Right lobe of liver (tissue), 6 donors: ENCODE measurements at regions not wholly inside any gene's neighbourhood (a gene's known extent, or its start where the extent isn't known, plus 50 kb on each side); places are given as distances from the start of the nearest gene placed in this dataset.

Source experiments
- ATAC-seq, 4 donors: fragments of 200-7000 bp; cut with Tn5 transposase; one replicate each; pipeline ENCODE4 v1.9.1; 2020; ENCODE audit warnings: mild to moderate bottlenecking in 4 of 4, moderate library complexity in 4 of 4
- DNase-seq, 3 donors: peaks; one replicate each; pipeline ENCODE4 v3.0.0-alpha.2; 2020
- H3K27ac ChIP-seq, 3 donors: fragments of 200-600 bp; one replicate each; pipeline ENCODE4 v1.8.0; 2022
- H3K27me3 ChIP-seq, 2 donors: fragments of 200-600 bp; one replicate each; pipeline ENCODE4 v1.8.0; 2022
- H3K36me3 ChIP-seq, 4 donors: fragments of 200-600 bp; sonication (generic) in 1 of 4; one replicate each; pipeline versions ENCODE4 v1.5.1 to v1.8.0; 2017 to 2022; ENCODE audit warnings: control low read depth in 1 of 4
- H3K4me1 ChIP-seq, 4 donors: fragments of 200-600 bp; sonication (generic) in 1 of 4; one replicate each; pipeline versions ENCODE4 v1.5.1 to v1.8.0; 2017 to 2022; ENCODE audit warnings: control low read depth in 1 of 4
- H3K4me3 ChIP-seq, 3 donors: fragments of 200-600 bp; one replicate each; pipeline ENCODE4 v1.8.0; 2022
- H3K9me3 ChIP-seq, 4 donors: fragments of 200-600 bp; sonication (generic) in 1 of 4; one replicate each; pipeline versions ENCODE4 v1.5.1 to v1.8.0; 2017 to 2022; ENCODE audit warnings: control low read depth in 1 of 4
- POLR2A ChIP-seq: fragments of 450-650 bp; IDR thresholded peaks from one replicate; pipeline ENCODE4 v1.6.1; 2017; ENCODE audit warnings: antibody characterized with exemption, mild to moderate bottlenecking
- WGBS: methylation state at CpG from one replicate; pipeline ENCODE4 v1.1.6; 2018; ENCODE audit warnings: low coverage, low lambda C conversion rate; ENCODE audit not compliant: insufficient coverage; ENCODE audit errors: missing lambda C conversion rate; 5-methylcytosine and 5-hydroxymethylcytosine counted together
- intact Hi-C, 2 donors: fragments of 100-400 bp; cut with DNase I; formaldehyde crosslinking; loops; one replicate each; pipeline versions ENCODE4 v1.11.2 to v1.14.1; 2022
- TF ChIP-seq, protein P1 (sequence below), 4 donors: fragments of 200-600 bp in 3 of 4; fragments of 450-650 bp in 1 of 4; IDR thresholded peaks; one replicate each; pipeline versions ENCODE4 v1.5.1 to v1.8.0; 2016 to 2022; ENCODE audit warnings: antibody characterized with exemption in 4 of 4, mild to moderate bottlenecking in 2 of 4
- donor health status: DM: no; HTN: yes; CAD: no.
- donor health status: DM: no; HTN: no; CAD: no.
- donor health status: DM: no; HTN: no; CAD: no.
- donor health status: DM: no; HTN: yes; CAD: no.
- donor health status: DM: no; HTN: yes; CAD: no.

DNA sequence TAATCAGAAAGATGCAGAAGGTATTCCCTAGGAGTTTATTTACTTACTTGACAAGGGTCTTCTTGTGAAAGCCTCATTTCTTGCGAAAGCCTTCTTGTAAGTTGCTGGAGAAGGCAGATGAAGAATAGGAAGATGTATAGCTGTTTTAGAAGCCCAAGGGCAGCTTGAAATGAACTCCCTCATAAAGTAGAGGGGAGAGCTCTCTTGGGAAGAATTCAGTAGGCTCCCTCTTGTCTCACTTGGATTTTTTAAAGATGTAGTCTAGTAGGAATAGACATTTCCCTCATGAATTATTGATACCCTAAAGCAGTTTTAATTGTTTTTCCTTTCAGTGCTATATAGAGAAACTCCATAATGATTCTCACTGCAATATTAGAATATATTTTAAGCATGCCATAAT, 639.2 kb upstream of the CXADR start:
- H3K9me3 ChIP-seq, result no peaks in the 10 kb centered on the region
- no peak overlapping the region for H3K4me3 ChIP-seq
- no peak overlapping the region for H3K27ac ChIP-seq
- intact Hi-C loops, result no loop called here
- H3K4me1 ChIP-seq, result no peaks in the 10 kb centered on the region
- no CpG with 5 or more reads among the region's 1 CpG for WGBS
- no peak for ATAC-seq
- H3K36me3 ChIP-seq, result no peaks in the 10 kb centered on the region
- no peak for DNase-seq
- no peaks in the 10 kb centered on the region for H3K27me3 ChIP-seq
- TF ChIP-seq, protein P1, sequence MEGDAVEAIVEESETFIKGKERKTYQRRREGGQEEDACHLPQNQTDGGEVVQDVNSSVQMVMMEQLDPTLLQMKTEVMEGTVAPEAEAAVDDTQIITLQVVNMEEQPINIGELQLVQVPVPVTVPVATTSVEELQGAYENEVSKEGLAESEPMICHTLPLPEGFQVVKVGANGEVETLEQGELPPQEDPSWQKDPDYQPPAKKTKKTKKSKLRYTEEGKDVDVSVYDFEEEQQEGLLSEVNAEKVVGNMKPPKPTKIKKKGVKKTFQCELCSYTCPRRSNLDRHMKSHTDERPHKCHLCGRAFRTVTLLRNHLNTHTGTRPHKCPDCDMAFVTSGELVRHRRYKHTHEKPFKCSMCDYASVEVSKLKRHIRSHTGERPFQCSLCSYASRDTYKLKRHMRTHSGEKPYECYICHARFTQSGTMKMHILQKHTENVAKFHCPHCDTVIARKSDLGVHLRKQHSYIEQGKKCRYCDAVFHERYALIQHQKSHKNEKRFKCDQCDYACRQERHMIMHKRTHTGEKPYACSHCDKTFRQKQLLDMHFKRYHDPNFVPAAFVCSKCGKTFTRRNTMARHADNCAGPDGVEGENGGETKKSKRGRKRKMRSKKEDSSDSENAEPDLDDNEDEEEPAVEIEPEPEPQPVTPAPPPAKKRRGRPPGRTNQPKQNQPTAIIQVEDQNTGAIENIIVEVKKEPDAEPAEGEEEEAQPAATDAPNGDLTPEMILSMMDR (IDR thresholded peaks at IDR 0.05), result no peak
- no peak for TF ChIP-seq POLR2A

DNA sequence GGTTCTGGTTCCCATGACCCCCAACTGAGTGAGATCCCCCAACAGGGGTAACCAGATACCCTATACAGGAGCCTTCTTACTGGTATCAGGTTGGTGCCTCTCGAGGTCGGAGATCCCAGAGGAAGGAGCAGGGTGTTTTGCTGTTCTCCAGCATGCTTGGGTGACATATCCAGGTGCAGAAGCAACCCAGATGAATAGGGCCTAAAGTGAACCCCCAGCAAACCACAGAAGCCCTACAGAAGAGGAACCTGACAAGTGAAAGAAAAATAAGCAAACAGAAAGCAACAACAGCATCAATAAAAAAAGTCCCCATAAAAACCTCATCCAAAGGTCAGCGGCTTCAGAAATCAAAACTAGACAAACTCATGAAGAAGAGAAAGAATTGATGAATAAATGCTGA, 633.4 kb upstream of the CXADR start:
- whole genome bisulfite sequencing, result 83% methylated on average over 2 of the region's 3 CpGs
- no peak for DNase-seq
- Histone ChIP-seq H3K4me3 (no peak overlapping the region), H3K36me3 (no peaks in the 10 kb centered on the region), H3K27ac (no peak overlapping the region), H3K9me3 (no peaks in the 10 kb centered on the region), H3K27me3 (no peaks in the 10 kb centered on the region), H3K4me1 (no peaks in the 10 kb centered on the region)
- intact Hi-C loops, result no loop called here
- TF ChIP-seq, protein P1 (IDR thresholded peaks at IDR 0.05), result no peak
- no peak for TF ChIP-seq POLR2A
- no peak for ATAC-seq

DNA sequence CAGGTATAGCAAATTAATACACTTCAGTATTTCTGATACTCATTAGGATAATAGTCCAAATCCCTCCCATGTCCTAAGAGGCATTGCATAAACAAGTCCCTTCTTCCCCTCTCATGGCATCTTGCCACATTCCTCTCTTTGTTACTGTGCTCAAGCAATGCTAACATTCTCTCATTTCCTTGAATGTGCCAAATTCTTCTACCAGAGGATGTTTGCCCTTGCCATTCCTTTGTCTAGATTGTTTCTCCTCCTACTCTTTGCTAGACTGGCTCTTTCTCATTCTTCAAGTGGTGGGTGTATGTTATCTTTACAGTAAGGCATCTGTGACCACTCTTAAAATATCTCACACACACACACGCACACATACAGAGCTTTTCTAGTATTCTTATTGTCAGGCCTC, 621.0 kb upstream of the CXADR start:
- WGBS, result 80% methylated on average over 1 of the region's 1 CpG
- TF ChIP-seq, protein P1 (IDR thresholded peaks at IDR 0.05), result no peak
- no peak for TF ChIP-seq POLR2A
- Histone ChIP-seq H3K27me3 (no peaks in the 10 kb centered on the region), H3K36me3 (no peaks in the 10 kb centered on the region), H3K9me3 (no peaks in the 10 kb centered on the region), H3K4me1 (no peaks in the 10 kb centered on the region), H3K27ac (no peak overlapping the region), H3K4me3 (no peak overlapping the region)
- no peak for DNase-seq
- ATAC-seq, result no peak
- intact Hi-C loops, result no loop called here

DNA sequence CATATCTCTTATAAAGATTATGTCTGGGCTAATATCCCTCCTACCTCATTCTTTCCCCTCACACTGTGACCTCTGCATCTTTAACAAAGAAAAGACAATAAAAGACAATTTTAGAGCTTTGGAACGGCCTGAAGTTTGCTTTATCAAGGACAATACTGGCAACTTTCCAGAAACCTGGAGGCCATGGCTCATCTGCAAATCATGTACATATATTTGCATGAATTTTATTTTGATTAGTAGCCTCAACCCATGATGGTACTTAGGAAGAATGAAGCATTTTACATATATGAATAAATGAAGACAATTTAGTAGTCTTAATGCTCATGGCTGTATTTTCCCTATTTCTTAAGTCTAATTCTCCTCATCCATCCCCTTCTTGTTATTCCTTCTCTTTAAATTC, 612.2 kb upstream of the CXADR start:
- H3K9me3 ChIP-seq, result no peaks in the 10 kb centered on the region
- no peaks in the 10 kb centered on the region for H3K27me3 ChIP-seq
- no peak overlapping the region for H3K27ac ChIP-seq
- WGBS, result 58% methylated on average over 1 of the region's 1 CpG
- ATAC-seq, result no peak
- no peaks in the 10 kb centered on the region for H3K36me3 ChIP-seq
- no peak for DNase-seq
- no peak overlapping the region for H3K4me3 ChIP-seq
- intact Hi-C loops, result no loop called here
- TF ChIP-seq, protein P1 (IDR thresholded peaks at IDR 0.05), result no peak
- TF ChIP-seq POLR2A, result no peak
- no peaks in the 10 kb centered on the region for H3K4me1 ChIP-seq

DNA sequence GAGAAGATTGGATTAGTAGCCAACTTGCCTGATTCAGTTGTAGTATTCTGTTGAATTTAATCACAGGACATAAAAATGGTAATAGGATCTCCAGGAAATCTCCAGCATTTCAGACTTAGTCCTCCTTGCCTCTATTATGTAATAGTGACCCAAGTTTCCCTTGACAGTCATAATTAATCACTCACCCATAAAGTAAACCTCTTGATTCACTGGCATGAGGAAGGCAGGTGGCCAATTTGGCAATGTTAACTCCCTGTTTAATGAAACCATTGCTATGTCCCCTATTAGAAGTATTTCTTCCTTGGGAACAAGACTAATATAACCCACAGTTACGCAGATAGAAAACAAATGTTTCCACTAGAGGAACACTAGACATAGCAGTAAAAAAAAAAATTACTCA, 604.8 kb upstream of the CXADR start:
- TF ChIP-seq, protein P1 (IDR thresholded peaks at IDR 0.05), result no peak
- no peak for TF ChIP-seq POLR2A
- H3K9me3 ChIP-seq, result no peaks in the 10 kb centered on the region
- H3K36me3 ChIP-seq, result no peaks in the 10 kb centered on the region
- 89% methylated on average over 1 of the region's 1 CpG for WGBS
- no peak overlapping the region for H3K27ac ChIP-seq
- H3K4me3 ChIP-seq, result no peak overlapping the region
- H3K27me3 ChIP-seq, result no peaks in the 10 kb centered on the region
- no peaks in the 10 kb centered on the region for H3K4me1 ChIP-seq
- no peak for DNase-seq
- intact Hi-C loops, result no loop called here
- ATAC-seq, result no peak
